Fibroblast of villous mesenchyme (primary cell): ENCODE measurements at regions not wholly inside any gene's neighbourhood (a gene's known extent, or its start where the extent isn't known, plus 50 kb on each side); places are given as distances from the start of the nearest gene placed in this dataset.

ENCODE experiments used
- DNase-seq: peaks from one replicate; pipeline ENCODE4 v3.0.0-alpha.2; 2010; ENCODE audit warnings: low read depth
- H3K4me3 ChIP-seq: 2 replicates; pipeline ENCODE4 v1.5.1; 2011; ENCODE audit warnings: low read depth, mild to moderate bottlenecking, low read length
- CTCF ChIP-seq: IDR thresholded peaks from 2 replicates; pipeline ENCODE4 v1.5.1; 2012; ENCODE audit warnings: low read depth, mild to moderate bottlenecking, low read length; ENCODE audit not compliant: insufficient read depth

GRCh38 chr5:36492984-36493654 is 113.3 kb upstream of the SLC1A3 start:
- no peak overlapping the region for H3K4me3 ChIP-seq
- no peak for DNase-seq
- no peak for TF ChIP-seq CTCF

DNA sequence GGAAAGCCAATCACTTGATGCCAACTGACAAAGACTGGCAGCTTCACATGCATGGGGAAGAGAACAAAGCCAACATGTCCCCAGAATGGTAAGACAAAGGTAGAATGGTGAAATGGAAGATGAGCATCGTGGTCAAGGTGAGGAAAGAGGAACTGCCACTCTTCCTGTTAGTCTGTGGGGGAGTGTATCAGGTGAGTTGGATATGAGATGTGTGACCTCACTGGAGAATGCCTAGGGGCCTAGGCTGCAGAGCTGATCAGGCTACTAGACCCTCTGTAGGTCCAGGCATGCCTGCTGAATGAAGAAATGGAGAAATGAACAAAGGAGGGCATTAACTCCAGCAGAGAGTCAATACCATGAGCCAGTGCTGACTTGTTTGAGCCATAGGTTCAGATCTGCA is 112.4 kb upstream of the SLC1A3 start:
- TF ChIP-seq CTCF: no peak
- H3K4me3 ChIP-seq: no peak overlapping the region
- no peak for DNase-seq

DNA sequence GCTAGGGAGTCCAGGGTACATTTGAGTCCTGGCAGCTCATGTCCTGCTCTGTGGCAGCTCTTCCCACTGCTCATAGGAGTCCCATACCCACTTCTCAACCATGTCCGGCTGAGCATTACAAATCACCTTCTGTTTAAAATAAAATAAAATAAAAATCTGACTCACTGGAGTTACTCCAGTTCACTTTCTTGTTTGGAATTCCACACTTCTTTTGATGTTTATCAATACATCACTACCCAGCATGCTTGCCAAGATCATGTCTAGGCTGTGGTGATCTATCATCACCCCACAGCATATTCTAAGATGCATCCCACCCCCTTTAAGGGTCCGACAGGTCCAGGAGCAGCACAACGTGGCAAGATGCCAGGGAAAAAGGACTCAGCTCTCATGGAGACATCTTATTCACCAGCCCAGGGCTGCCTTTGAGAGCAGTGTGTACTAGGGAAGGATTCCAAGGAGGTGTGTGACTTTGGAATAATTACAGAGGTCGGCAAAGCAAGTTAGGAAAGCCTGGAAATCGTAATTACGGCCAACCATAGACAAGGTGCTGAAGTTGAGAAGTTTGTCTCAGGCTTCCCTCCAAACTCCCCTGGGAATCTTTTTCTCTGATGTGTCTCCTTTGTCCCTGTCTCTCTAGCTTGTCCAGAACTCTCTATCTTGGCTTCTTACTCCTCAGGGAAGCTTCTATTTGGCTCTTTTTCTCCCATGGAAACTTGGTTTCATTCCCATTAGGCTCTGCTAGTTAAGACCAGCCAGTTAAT is 111.4 kb upstream of the SLC1A3 start:
- DNase-seq: no peak

DNA sequence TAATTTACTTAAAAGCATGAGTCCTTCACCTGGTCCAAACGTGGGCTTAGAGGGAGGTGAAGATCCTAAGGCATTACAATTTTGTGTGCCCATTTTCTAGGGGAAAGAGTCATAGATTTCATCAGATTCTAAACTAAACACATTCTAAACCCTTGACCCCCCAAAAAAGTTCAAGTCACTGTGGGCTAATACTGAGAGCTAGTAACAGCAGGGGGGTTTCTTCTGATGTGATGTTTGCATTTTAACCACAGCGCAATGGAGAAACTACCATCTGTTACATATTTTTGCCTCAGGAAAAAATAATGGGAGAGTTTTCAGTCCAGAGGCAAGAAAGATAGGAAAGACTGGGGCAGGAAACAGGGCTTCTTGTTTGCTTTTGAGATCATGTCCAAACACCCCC is 110.8 kb upstream of the SLC1A3 start:
- TF ChIP-seq CTCF: no peak
- H3K4me3 ChIP-seq: no peak overlapping the region
- no peak for DNase-seq

More for the DNA sequence above, 111.4 kb upstream of the SLC1A3 start:
- TF ChIP-seq CTCF: no peak
- H3K4me3 ChIP-seq: no peak overlapping the region

DNA sequence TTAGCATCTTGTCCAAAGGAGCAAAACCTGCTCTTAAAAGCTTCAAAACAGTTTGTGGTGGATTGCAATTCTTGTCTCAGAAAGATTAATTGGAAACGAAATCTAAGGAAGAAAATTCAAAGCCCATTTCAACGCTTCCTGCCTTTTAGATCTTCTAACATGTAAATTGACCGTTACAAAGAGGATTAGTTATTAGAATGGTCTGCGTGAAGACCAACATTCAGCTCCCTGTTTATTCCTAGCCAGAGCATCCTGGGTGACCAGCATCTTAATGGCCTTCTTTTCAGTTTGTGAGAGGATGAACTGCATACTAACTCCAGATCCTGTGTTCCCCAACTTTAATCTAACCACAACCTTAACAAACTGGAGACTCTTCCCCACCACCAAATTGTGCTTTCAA is 109.9 kb upstream of the SLC1A3 start:
- TF ChIP-seq CTCF: no peak
- DNase-seq: no peak
- no peak overlapping the region for H3K4me3 ChIP-seq

GRCh38 chr5:36502608-36503007 is 103.8 kb upstream of the SLC1A3 start:
- DNase-seq: peak; percentile 75
- no peak overlapping the region for H3K4me3 ChIP-seq
- no peak for TF ChIP-seq CTCF
